NCI-H2196 treated with DMSO at 0.1 percent for 48 hours (cell line): ENCODE measurements at regions not wholly inside any gene's neighbourhood (a gene's known extent, or its start where the extent isn't known, plus 50 kb on each side); places are given as distances from the start of the nearest gene placed in this dataset.

Source experiments
- DNase-seq: peaks from one replicate; lab custom pipeline; 2025; ENCODE audit not compliant: unreplicated experiment; lab: John Stamatoyannopoulos, UW

- no peak for DNase-seq
Measured at GRCh38 chr7:69545175-69545574, 53.1 kb upstream of the AUTS2 start.
